K562 (cell line): ENCODE measurements at regions not wholly inside any gene's neighbourhood (a gene's known extent, or its start where the extent isn't known, plus 50 kb on each side); places are given as distances from the start of the nearest gene placed in this dataset.

ENCODE experiments used
- ATAC-seq: fragments of 200-7000 bp; cut with Tn5 transposase; 3 replicates; pipeline ENCODE4 v1.9.1; 2020; ENCODE audit warnings: moderate library complexity
- BruUV-seq: library from RNA; stranded (reverse); fragments of 400-500 nt; replicated peaks from 2 replicates; lab custom pipeline; 2021; lab: Mats Ljungman, UMichigan
- CTCF ChIA-PET: fragments of 300-600 bp; formaldehyde crosslinking; extraction: SDS; loops from one replicate; lab custom pipeline; 2021; ENCODE audit warnings: low intra/inter-chr PET ratio; lab: Yijun Ruan, JAX
- POLR2A ChIA-PET: fragments of 300-600, 350-650 bp; sonication (Branson Sonifier 250); formaldehyde crosslinking; extraction: SDS; loops from one replicate; lab custom pipeline; 2021; ENCODE audit warnings: antibody characterized with exemption, inconsistent platforms; lab: Yijun Ruan, JAX
- DNase-seq, 4 experiments: peaks; one replicate each; pipeline versions ENCODE4 v3.0.0 to v3.0.0-alpha.2; 2011 to 2018; ENCODE audit warnings: low spot score in 3 of 4, mixed read lengths in 3 of 4; ENCODE audit errors: extremely low read depth in 1 of 4
- FAIRE-seq: peaks from 2 replicates; lab custom pipeline; 2011; peaks lifted over from hg19 to GRCh38; lab: Jason Lieb, UNC
- H2AFZ ChIP-seq: 2 replicates; pipeline ENCODE4 v1.6.0; 2011; ENCODE audit warnings: low read depth, low read length, control low read depth, inconsistent platforms
- H3K27ac ChIP-seq: fragments of 200-600 bp; 3 replicates; pipeline ENCODE4 v1.8.0; 2011; ENCODE audit warnings: low read depth, mild to moderate bottlenecking, control low read depth, inconsistent platforms, low read length, moderate library complexity, mixed read lengths; ENCODE audit errors: extremely low read depth
- H3K27me3 ChIP-seq, 2 experiments: fragments of 300-600 bp in 1 of 2; 2 replicates in 1 of 2; 3 replicates in 1 of 2; pipeline versions ENCODE4 v1.6.0 to v1.8.0; 2011; ENCODE audit warnings: inconsistent platforms in 2 of 2, low read length in 2 of 2, mild to moderate bottlenecking in 1 of 2, mixed read lengths in 1 of 2, moderate library complexity in 1 of 2; ENCODE audit not compliant: control insufficient read depth in 2 of 2, insufficient read depth in 2 of 2
- H3K36me3 ChIP-seq: fragments of 300-600 bp; 3 replicates; pipeline ENCODE4 v1.8.0; 2011; ENCODE audit warnings: mild to moderate bottlenecking, low read length, inconsistent platforms; ENCODE audit not compliant: control insufficient read depth, insufficient read depth
- H3K4me1 ChIP-seq, 2 experiments: fragments of 200-600 bp in 1 of 2; replicated peaks in 1 of 2; 2 replicates in 1 of 2; 3 replicates in 1 of 2; pipeline versions ENCODE4 v1.5.1 to v1.8.0; 2011; ENCODE audit warnings: inconsistent platforms in 2 of 2, low read length in 2 of 2, mild to moderate bottlenecking in 1 of 2, mixed read lengths in 1 of 2, moderate library complexity in 1 of 2; ENCODE audit not compliant: control insufficient read depth in 2 of 2, insufficient read depth in 2 of 2
- H3K4me2 ChIP-seq: 2 replicates; pipeline ENCODE4 v1.6.1; 2011; ENCODE audit warnings: low read length, control low read depth, inconsistent platforms, mixed read lengths; ENCODE audit not compliant: insufficient read depth
- H3K4me3 ChIP-seq: fragments of 200-600 bp; sonication (generic), shearing (Covaris generic); 2 replicates; pipeline ENCODE4 v1.5.1; 2016; ENCODE audit warnings: control low read depth, inconsistent platforms
- H3K79me2 ChIP-seq: fragments of 200-600 bp; 3 replicates; pipeline ENCODE4 v1.8.0; 2011; ENCODE audit warnings: low read length, inconsistent platforms; ENCODE audit not compliant: control insufficient read depth, insufficient read depth
- H3K9ac ChIP-seq, 2 experiments: 2 replicates each; pipeline versions ENCODE4 v1.6.0 to v1.6.1; 2011; ENCODE audit warnings: low read depth in 2 of 2, low read length in 2 of 2, control low read depth in 1 of 2, inconsistent platforms in 1 of 2, mild to moderate bottlenecking in 1 of 2, mixed read lengths in 1 of 2; ENCODE audit not compliant: insufficient read depth in 1 of 2
- H3K9me1 ChIP-seq: one replicate; pipeline ENCODE4 v1.6.0; 2011; ENCODE audit warnings: inconsistent platforms, mild to moderate bottlenecking, low read length, moderate library complexity; ENCODE audit not compliant: control insufficient read depth, insufficient read depth
- H3K9me3 ChIP-seq: replicated peaks from 2 replicates; pipeline ENCODE4 v1.5.1; 2011; ENCODE audit warnings: low read depth, low read length, inconsistent platforms; ENCODE audit not compliant: control insufficient read depth, insufficient read depth
- H4K20me1 ChIP-seq: replicated peaks from 2 replicates; pipeline ENCODE4 v1.6.1; 2011; ENCODE audit warnings: low read length, inconsistent platforms, mixed read lengths; ENCODE audit not compliant: control insufficient read depth, insufficient read depth
- BDP1 ChIP-seq: IDR thresholded peaks from 3 replicates; pipeline ENCODE4 v1.6.1; 2011; ENCODE audit not compliant: insufficient read length, insufficient read depth
- HMGN3 ChIP-seq: IDR thresholded peaks from 2 replicates; pipeline ENCODE4 v1.6.1; 2011; ENCODE audit warnings: borderline replicate concordance, low read depth, mild to moderate bottlenecking, mixed read lengths, low read length; ENCODE audit not compliant: insufficient read length; ENCODE audit errors: extremely low read depth
- IFI16 ChIP-seq: fragments of 250-450 bp; sonication (Bioruptor Pico); IDR thresholded peaks from 2 replicates; pipeline ENCODE4 v2.1.2; 2022; ENCODE audit warnings: mild to moderate bottlenecking, inconsistent platforms
- NR3C1 ChIP-seq: sonication (generic); formaldehyde crosslinking; IDR thresholded peaks from 2 replicates; pipeline ENCODE4 v1.8.1; 2022; ENCODE audit warnings: missing genetic modification reagents
- PRDM10 ChIP-seq: fragments of 450-650 bp; IDR thresholded peaks from 2 replicates; pipeline ENCODE4 v1.6.1; 2018; ENCODE audit not compliant: partially characterized antibody
- SAP30 ChIP-seq: fragments of 200-600 bp; sonication (generic); IDR thresholded peaks from 2 replicates; pipeline ENCODE4 v1.6.1; 2012; ENCODE audit warnings: borderline replicate concordance, low read depth, mild to moderate bottlenecking, moderate library complexity, low read length, control low read depth, inconsistent platforms; ENCODE audit not compliant: insufficient read depth, poor library complexity, severe bottlenecking
- STAT6 ChIP-seq: sonication (generic); formaldehyde crosslinking; IDR thresholded peaks from 2 replicates; pipeline ENCODE4 v1.8.1; 2023; ENCODE audit warnings: mild to moderate bottlenecking, missing genetic modification reagents
- VEZF1 ChIP-seq: fragments of 200-800 bp; sonication (Bioruptor generic); IDR thresholded peaks from 2 replicates; pipeline ENCODE4 v1.6.1; 2017; ENCODE audit warnings: missing genetic modification characterization, missing compliant biosample characterization
- WGBS: fragments of 100-300 bp; shearing (Covaris generic); methylation state at CpG from one replicate; pipeline ENCODE4 v1.1.6; 2016; ENCODE audit warnings: low coverage, mixed read lengths; ENCODE audit not compliant: insufficient coverage; ENCODE audit errors: missing lambda C conversion rate; 5-methylcytosine and 5-hydroxymethylcytosine counted together
- in situ Hi-C: fragments of 300-500 bp; cut with MboI; formaldehyde crosslinking; loops from 4 replicates; pipeline ENCODE4 v1.15.0; 2018; ENCODE audit warnings: inconsistent platforms, mixed read lengths
- intact Hi-C: fragments of 100-400 bp; cut with micrococcal nuclease; formaldehyde crosslinking; loops from 2 replicates; pipeline ENCODE4 v1.14.2; 2022

GRCh38 chr4:19497705-19498104, 754.0 kb upstream of the SLIT2 start:
- no peaks in the 10 kb centered on the region for H3K79me2 ChIP-seq
- H3K9ac ChIP-seq = no peak overlapping the region
- no peak for ATAC-seq
- in situ Hi-C loops = no loop called here
- H3K4me1 ChIP-seq = no peaks in the 10 kb centered on the region
- no peak overlapping the region for H2AFZ ChIP-seq
- H3K4me3 ChIP-seq = no peak overlapping the region
- H3K27me3 ChIP-seq = no peaks in the 10 kb centered on the region
- BruUV-seq = no TSS peak
- no peak for DNase-seq
- no peak for TF ChIP-seq IFI16 (CRISPR knock-in tag)
- no peak for TF ChIP-seq STAT6 (CRISPR knock-in tag)
- intact Hi-C loops = no loop called here
- no peaks in the 10 kb centered on the region for H3K36me3 ChIP-seq
- no peaks in the 10 kb centered on the region for H3K9me1 ChIP-seq
- no peaks in the 10 kb centered on the region for H3K9me3 ChIP-seq
- no peak overlapping the region for H3K27ac ChIP-seq
- FAIRE-seq = no peak
- no peak overlapping the region for H3K4me2 ChIP-seq
- ChIA-PET CTCF (no interaction called here), POLR2A (no interaction called here)
- H4K20me1 ChIP-seq = no peaks in the 10 kb centered on the region

- no peaks in the 10 kb centered on the region for H4K20me1 ChIP-seq
- H3K4me1 ChIP-seq = no peaks in the 10 kb centered on the region
- no TSS peak for BruUV-seq
- ATAC-seq (no peak), DNase-seq (no peak), FAIRE-seq (no peak)
- H3K9ac ChIP-seq = no peak overlapping the region
- 5% methylated on average over 2 of the region's 2 CpGs for WGBS
- H2AFZ ChIP-seq = no peak overlapping the region
- no peaks in the 10 kb centered on the region for H3K36me3 ChIP-seq
- in situ Hi-C loops (no loop called here), intact Hi-C loops (no loop called here)
- H3K9me1 ChIP-seq = no peaks in the 10 kb centered on the region
- no peak overlapping the region for H3K4me3 ChIP-seq
- no peaks in the 10 kb centered on the region for H3K79me2 ChIP-seq
- no peak overlapping the region for H3K4me2 ChIP-seq
- ChIA-PET CTCF (no interaction called here), POLR2A (no interaction called here)
- no peaks in the 10 kb centered on the region for H3K27me3 ChIP-seq
- no peak overlapping the region for H3K27ac ChIP-seq
- no peaks in the 10 kb centered on the region for H3K9me3 ChIP-seq
- TF ChIP-seq SAP30 (no peak), BDP1 (no peak), PRDM10 (no peak), VEZF1 (CRISPR knock-in tag) (no peak), HMGN3 (no peak), NR3C1 (CRISPR knock-in tag) (no peak)
Observed at GRCh38 chr4:19496756-19497155, 754.9 kb upstream of the SLIT2 start.
